ENCODE measurements at regions not wholly inside any gene's neighbourhood (a gene's known extent, or its start where the extent isn't known, plus 50 kb on each side); places are given as distances from the start of the nearest gene placed in this dataset.

GRCh38 chr11:11025087-11025486 is 167.2 kb upstream of the ZBED5 start:
- peaks cover 0 to 3% (median 0%) of the 10 kb centered on the region in 4 experiments; a peak in 1 of 7 replicates for H3K27me3 ChIP-seq (replicated peaks in 1 of 4; ENCODE audit: control insufficient read depth in 3 of 4, extremely low read depth in 1 of 4, insufficient read depth in 3 of 4, low read length in 3 of 4)
- H3K9me3 ChIP-seq (ENCODE audit: insufficient read depth in 2 of 2, low read depth in 1 of 2, low read length in 1 of 2), result no peaks in the 10 kb centered on the region
- no peak overlapping the region for H2AFZ ChIP-seq (ENCODE audit: low read length)
- H3K4ac ChIP-seq (replicated peaks; ENCODE audit: insufficient read length, low read depth, low read length), result no peak overlapping the region
- H3K36me3 ChIP-seq (ENCODE audit: control insufficient read depth in 2 of 4, insufficient read depth in 4 of 4, low read length in 3 of 4), result no peaks in the 10 kb centered on the region
- no peaks in the 10 kb centered on the region for H3K79me1 ChIP-seq (ENCODE audit: low read depth, low read length)
- H2BK5ac ChIP-seq (ENCODE audit: low read depth, low read length), result no peak overlapping the region
- no peak overlapping the region for H2BK15ac ChIP-seq (ENCODE audit: low read length)
- peaks cover 0 to 4% (median 2%) of the 10 kb centered on the region in 4 experiments; a peak in 5 of 7 replicates for H3K4me1 ChIP-seq (replicated peaks in 1 of 4; ENCODE audit: control insufficient read depth in 3 of 4, insufficient read depth in 4 of 4, low read length in 3 of 4)
- POLR2A ChIA-PET (ENCODE audit: partially characterized antibody), result no interaction called here
- no peak overlapping the region for H2AK5ac ChIP-seq (ENCODE audit: low read depth, low read length)
- H3K23ac ChIP-seq (ENCODE audit: insufficient read length), result no peak overlapping the region
- no peak overlapping the region for H3K14ac ChIP-seq (ENCODE audit: insufficient read length)
- no peak overlapping the region for H3K56ac ChIP-seq (replicated peaks; ENCODE audit: insufficient read length, low read depth, low read length)
- H2BK20ac ChIP-seq (ENCODE audit: low read length), result no peak overlapping the region
- no peak overlapping the region for H3K4me3 ChIP-seq (ENCODE audit: extremely low read depth in 1 of 4, insufficient read depth in 2 of 4, low read depth in 3 of 4, low read length in 4 of 4)
- CTCF ChIA-PET (ENCODE audit: partially characterized antibody), result interaction anchor here (0.7 to 7.1 kb wide), 4 partner anchors 10 to 685 kb away, joined by 3 to 82 read pairs (median 3); no protein-coding TSS in a partner anchor
- H4K20me1 ChIP-seq (replicated peaks in 1 of 2; ENCODE audit: control insufficient read depth in 1 of 2, insufficient read depth in 2 of 2, low read length in 2 of 2), result no peaks in the 10 kb centered on the region
- no peak overlapping the region for H3K27ac ChIP-seq (ENCODE audit: low read depth, low read length)
- no peak overlapping the region for H3K4me2 ChIP-seq (ENCODE audit: insufficient read depth in 1 of 2, low read depth in 2 of 2, low read length in 2 of 2)
- no peak overlapping the region for H2BK12ac ChIP-seq (ENCODE audit: low read depth, low read length)
- no peak overlapping the region for H2BK120ac ChIP-seq (replicated peaks; ENCODE audit: low read depth, low read length)
- 98% methylated on average over 2 of the region's 2 CpGs; no CpG with 5 or more reads in 1 of the 2 experiments for WGBS, 2 experiments (ENCODE audit: extremely low coverage in 1 of 2, insufficient coverage in 1 of 2, insufficient read length in 1 of 2, insufficient replicate concordance in 2 of 2, low coverage in 1 of 2, low lambda C conversion rate in 2 of 2, missing lambda C conversion rate in 1 of 2)
- FAIRE-seq (no peak), DNase-seq (ENCODE audit: low read depth in 1 of 2, low spot score in 2 of 2) (no peak)
- H3K79me2 ChIP-seq (ENCODE audit: control insufficient read depth in 1 of 2, insufficient read depth in 2 of 2, low read length in 2 of 2), result no peaks in the 10 kb centered on the region
- no peak overlapping the region for H4K91ac ChIP-seq (replicated peaks; ENCODE audit: insufficient read length, low read length)
- H4K5ac ChIP-seq (ENCODE audit: insufficient read length, low read depth, low read length), result no peak overlapping the region
- no peak overlapping the region for H4K8ac ChIP-seq (ENCODE audit: extremely low read depth, insufficient read depth, low read length)
- H3K9ac ChIP-seq (replicated peaks in 1 of 4; ENCODE audit: extremely low read depth in 1 of 4, low read depth in 3 of 4, low read length in 3 of 4), result no peak overlapping the region
- H3K23me2 ChIP-seq (ENCODE audit: low read depth, low read length), result no peaks in the 10 kb centered on the region; the same call in 1 of the 2 replicates
- H3K18ac ChIP-seq (ENCODE audit: extremely low read depth, low read length), result no peak overlapping the region
- TF ChIP-seq GABPA (IDR thresholded peaks at IDR 0.05; ENCODE audit: borderline replicate concordance, insufficient read depth, low read length), result no peak
- TF ChIP-seq RXRA (IDR thresholded peaks at IDR 0.05; ENCODE audit: insufficient read depth, low read depth, low read length), result no peak
- TF ChIP-seq CBX5 (IDR thresholded peaks at IDR 0.05; ENCODE audit: low read depth, low read length), result no peak
- no peak for TF ChIP-seq JUN (IDR thresholded peaks at IDR 0.05; ENCODE audit: low read depth, low read length)
- TF ChIP-seq TBP (IDR thresholded peaks at IDR 0.05; ENCODE audit: low read depth, low read length), result no peak
- TF ChIP-seq POLR2AphosphoS5 (IDR thresholded peaks at IDR 0.05; ENCODE audit: low read depth, low read length), result no peak
- TF ChIP-seq GTF2F1 (IDR thresholded peaks at IDR 0.05; ENCODE audit: borderline replicate concordance, low read depth, low read length), result no peak
- no peak for TF ChIP-seq SRF (IDR thresholded peaks at IDR 0.05; ENCODE audit: low read depth, low read length)
- no peak for TF ChIP-seq RFX5 (IDR thresholded peaks at IDR 0.05; ENCODE audit: borderline replicate concordance, low read depth, low read length)
- no peak for TF ChIP-seq NRF1 (IDR thresholded peaks at IDR 0.05; ENCODE audit: low read depth, low read length)
- TF ChIP-seq SAP30 (IDR thresholded peaks at IDR 0.05; ENCODE audit: insufficient read depth, insufficient replicate concordance, low read length), result no peak
- TF ChIP-seq HDAC2 (IDR thresholded peaks at IDR 0.05; ENCODE audit: borderline replicate concordance in 1 of 2, low read depth in 2 of 2, low read length in 2 of 2), result no peak
- TF ChIP-seq BACH1 (IDR thresholded peaks at IDR 0.05; ENCODE audit: low read length), result no peak
- TF ChIP-seq SP1 (IDR thresholded peaks at IDR 0.05; ENCODE audit: low read depth, low read length), result no peak
- TF ChIP-seq NANOG (IDR thresholded peaks at IDR 0.05; ENCODE audit: insufficient read depth, low read depth, low read length, poor library complexity, severe bottlenecking), result no peak

All from H1 (cell line).